Left lung (tissue), 4 donors: ENCODE measurements at regions not wholly inside any gene's neighbourhood (a gene's known extent, or its start where the extent isn't known, plus 50 kb on each side); places are given as distances from the start of the nearest gene placed in this dataset.
"Not testable (repeated sequence)": the region's sequence is repeated elsewhere in the genome, so short reads cannot be mapped to it uniquely, and the experiment has no call there.

Experiments
- ATAC-seq: fragments of 200-7000 bp; cut with Tn5 transposase; one replicate; pipeline ENCODE4 v1.9.1; 2020; ENCODE audit warnings: moderate library complexity
- DNase-seq, 4 donors: peaks; one replicate each; pipeline ENCODE4 v3.0.0-alpha.2; 2013 to 2020
- H3K27ac ChIP-seq, 2 donors: fragments of 200-600 bp; sonication (generic) in 1 of 2; one replicate each; pipeline versions ENCODE4 v1.5.0 to v1.8.0; 2020 to 2021
- H3K27me3 ChIP-seq, 2 donors: fragments of 200-600 bp; sonication (generic) in 1 of 2; one replicate each; pipeline versions ENCODE4 v1.5.0 to v1.8.0; 2020 to 2021
- H3K36me3 ChIP-seq, 2 donors: fragments of 200-600 bp; sonication (generic) in 1 of 2; one replicate each; pipeline versions ENCODE4 v1.5.0 to v1.8.0; 2020 to 2021
- H3K4me1 ChIP-seq, 2 donors: fragments of 200-600 bp; one replicate each; pipeline ENCODE4 v1.8.0; 2021
- H3K4me3 ChIP-seq, 2 donors: fragments of 200-600 bp; sonication (generic) in 1 of 2; one replicate each; pipeline versions ENCODE4 v1.5.0 to v1.8.0; 2020 to 2021; ENCODE audit warnings: mild to moderate bottlenecking in 1 of 2
- H3K9me3 ChIP-seq, 2 donors: fragments of 200-600 bp; sonication (generic) in 1 of 2; one replicate each; pipeline versions ENCODE4 v1.5.0 to v1.8.0; 2020 to 2021
- intact Hi-C, 2 donors: fragments of 100-400 bp; cut with DNase I; formaldehyde crosslinking; loops; one replicate each; pipeline versions ENCODE4 v1.11.2 to v1.14.2; 2022
- TF ChIP-seq, protein P1 (sequence below), 2 donors: fragments of 200-600 bp; sonication (generic) in 1 of 2; IDR thresholded peaks; one replicate each; pipeline versions ENCODE4 v1.5.0 to v1.8.0; 2021; ENCODE audit warnings: antibody characterized with exemption in 2 of 2
- donor health status: DM: no; HTN: yes; CAD: no.
- donor health status: DM: no; HTN: no; CAD: no.

DNA sequence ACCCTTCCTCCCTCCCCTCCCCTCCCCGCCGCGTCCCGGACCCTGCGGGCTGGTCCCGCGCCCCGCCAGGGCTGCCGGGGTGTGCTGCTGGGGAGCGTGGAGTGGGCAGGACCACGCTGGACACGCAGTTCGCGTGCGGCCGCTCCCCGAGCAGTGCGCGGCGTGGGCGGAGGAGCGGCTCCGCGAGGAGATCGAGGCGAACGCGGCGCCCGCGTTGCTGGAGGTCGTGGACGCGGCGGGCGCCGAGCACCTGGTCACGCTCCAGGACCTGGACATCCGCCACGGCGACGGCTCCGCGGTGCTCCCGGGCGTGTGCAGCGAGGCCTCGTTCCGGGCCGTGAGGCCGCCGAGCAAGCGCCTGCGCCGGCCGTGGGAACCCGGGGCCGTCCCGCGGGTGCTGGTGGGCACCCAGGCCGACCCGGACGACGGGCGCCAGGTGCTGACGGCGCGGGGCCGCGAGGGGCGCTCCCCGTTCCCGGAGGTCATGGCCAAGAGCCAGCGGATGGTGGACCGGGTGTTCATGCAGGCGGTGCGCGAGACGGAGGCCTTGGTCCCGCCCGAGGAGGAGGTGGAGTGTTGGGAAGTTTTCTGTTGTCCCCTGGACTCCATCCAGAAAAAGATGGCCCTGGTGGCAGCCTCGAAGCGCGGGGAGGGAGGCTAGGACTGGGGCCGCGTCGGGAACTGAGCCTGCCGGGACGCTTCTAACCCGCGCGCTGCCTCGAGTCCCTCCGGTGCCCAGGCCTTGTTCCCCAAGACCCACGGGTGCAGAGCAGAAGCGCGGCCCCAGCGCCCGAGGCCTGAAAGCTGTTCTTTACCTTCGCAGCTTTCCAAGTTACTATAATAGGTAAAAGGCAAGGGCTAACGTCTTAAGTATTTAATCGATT is 54.7 kb upstream of the EIF5 start:
- no peaks in the 10 kb centered on the region for H3K36me3 ChIP-seq
- H3K4me3 ChIP-seq: peak overlapping the region; percentile 11 to 14
- no peaks in the 10 kb centered on the region for H3K9me3 ChIP-seq
- intact Hi-C loops: no loop called here
- H3K4me1 ChIP-seq: peaks cover 0 to 17% of the 10 kb centered on the region in 2 donors
- DNase-seq: peak in 1 of 4 donors; percentile 20
- peaks cover 56 to 91% of the 10 kb centered on the region in 2 donors for H3K27me3 ChIP-seq
- ATAC-seq: peak; percentile 45
- TF ChIP-seq, protein P1, sequence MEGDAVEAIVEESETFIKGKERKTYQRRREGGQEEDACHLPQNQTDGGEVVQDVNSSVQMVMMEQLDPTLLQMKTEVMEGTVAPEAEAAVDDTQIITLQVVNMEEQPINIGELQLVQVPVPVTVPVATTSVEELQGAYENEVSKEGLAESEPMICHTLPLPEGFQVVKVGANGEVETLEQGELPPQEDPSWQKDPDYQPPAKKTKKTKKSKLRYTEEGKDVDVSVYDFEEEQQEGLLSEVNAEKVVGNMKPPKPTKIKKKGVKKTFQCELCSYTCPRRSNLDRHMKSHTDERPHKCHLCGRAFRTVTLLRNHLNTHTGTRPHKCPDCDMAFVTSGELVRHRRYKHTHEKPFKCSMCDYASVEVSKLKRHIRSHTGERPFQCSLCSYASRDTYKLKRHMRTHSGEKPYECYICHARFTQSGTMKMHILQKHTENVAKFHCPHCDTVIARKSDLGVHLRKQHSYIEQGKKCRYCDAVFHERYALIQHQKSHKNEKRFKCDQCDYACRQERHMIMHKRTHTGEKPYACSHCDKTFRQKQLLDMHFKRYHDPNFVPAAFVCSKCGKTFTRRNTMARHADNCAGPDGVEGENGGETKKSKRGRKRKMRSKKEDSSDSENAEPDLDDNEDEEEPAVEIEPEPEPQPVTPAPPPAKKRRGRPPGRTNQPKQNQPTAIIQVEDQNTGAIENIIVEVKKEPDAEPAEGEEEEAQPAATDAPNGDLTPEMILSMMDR (IDR thresholded peaks at IDR 0.05): no peak
- H3K27ac ChIP-seq: no peak overlapping the region

DNA sequence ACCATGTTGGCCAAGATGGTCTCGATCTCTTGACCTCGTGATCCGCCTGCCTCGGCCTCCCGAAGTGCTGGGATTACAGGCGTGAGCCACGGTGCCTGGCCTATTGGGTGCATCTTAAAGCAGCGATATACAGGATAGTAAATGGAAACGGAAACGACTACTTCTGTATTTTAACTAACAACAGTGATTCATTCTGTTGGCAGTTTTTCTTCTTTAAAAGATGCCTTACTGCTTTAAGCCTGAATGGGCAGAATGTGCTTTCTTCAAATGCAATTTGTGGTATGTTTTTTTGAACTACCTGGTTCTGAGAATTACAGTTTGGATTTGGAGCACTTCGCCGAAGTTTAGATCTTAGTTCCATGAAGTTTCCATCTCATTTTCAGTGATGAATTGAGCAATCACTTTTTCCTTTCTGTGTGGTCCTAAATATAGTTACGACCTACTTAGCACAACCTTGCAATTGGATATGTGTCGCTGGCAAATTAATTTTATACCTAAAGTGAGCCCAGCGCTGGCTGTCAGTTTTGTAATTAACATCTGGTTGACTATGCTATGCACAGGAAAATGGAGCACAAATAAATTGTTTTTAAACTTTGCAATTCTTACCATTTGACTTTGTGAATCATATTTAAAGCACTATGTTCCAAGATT is 53.6 kb upstream of the EIF5 start:
- no peak overlapping the region for H3K4me3 ChIP-seq
- ATAC-seq: no peak
- no peak for DNase-seq
- peaks cover 47 to 84% of the 10 kb centered on the region in 2 donors for H3K27me3 ChIP-seq
- peaks cover 0 to 17% of the 10 kb centered on the region in 2 donors for H3K4me1 ChIP-seq
- TF ChIP-seq, protein P1 (IDR thresholded peaks at IDR 0.05): no peak
- intact Hi-C loops: no loop called here
- H3K27ac ChIP-seq: no peak overlapping the region
- no peaks in the 10 kb centered on the region for H3K36me3 ChIP-seq
- no peaks in the 10 kb centered on the region for H3K9me3 ChIP-seq

DNA sequence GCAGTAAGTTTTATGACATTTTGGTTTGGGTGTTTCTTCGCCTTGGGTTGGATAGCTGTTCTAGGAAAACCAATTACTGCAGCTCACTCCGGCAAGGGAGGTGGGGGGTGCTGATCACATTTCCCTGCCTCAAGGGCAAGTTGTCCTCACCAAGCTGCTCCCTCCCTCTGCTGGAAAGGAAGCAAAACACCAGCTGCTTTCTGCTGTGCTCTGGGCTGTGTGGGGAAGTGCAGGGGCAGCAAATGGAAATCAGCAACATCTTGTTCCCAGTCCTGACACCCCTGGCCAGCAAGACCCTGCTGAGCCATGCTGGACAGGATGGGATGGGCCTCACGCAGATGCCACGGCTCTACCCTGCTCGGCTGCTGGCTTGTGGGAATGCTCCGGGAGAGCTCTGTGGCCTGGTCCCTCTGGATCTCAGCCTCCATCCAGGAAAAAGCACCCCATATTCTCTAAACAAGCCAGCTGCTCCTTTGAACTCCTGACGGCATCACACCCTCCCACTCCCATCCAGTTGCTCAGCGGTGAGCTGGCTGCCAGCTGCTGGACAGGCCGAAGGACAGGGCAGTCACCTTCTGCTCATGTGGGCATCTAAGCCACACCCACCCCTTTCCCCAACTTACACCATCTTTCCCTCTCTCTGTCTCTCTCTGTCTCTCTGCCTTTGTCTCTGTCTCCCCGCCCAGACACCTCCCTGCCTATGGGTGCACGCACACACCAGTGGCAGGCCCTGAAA is 52.4 kb upstream of the EIF5 start:
- no peaks in the 10 kb centered on the region for H3K9me3 ChIP-seq
- H3K4me3 ChIP-seq: no peak overlapping the region
- TF ChIP-seq, protein P1 (IDR thresholded peaks at IDR 0.05): peak in 1 of 2 donors; percentile 16
- peaks cover 36 to 84% of the 10 kb centered on the region in 2 donors for H3K27me3 ChIP-seq
- intact Hi-C loops: no loop called here
- H3K4me1 ChIP-seq: peaks cover 0 to 17% of the 10 kb centered on the region in 2 donors
- no peak overlapping the region for H3K27ac ChIP-seq
- ATAC-seq: peak; percentile 72
- H3K36me3 ChIP-seq: no peaks in the 10 kb centered on the region
- peak in 2 of 4 donors; percentile 45 to 72 for DNase-seq

DNA sequence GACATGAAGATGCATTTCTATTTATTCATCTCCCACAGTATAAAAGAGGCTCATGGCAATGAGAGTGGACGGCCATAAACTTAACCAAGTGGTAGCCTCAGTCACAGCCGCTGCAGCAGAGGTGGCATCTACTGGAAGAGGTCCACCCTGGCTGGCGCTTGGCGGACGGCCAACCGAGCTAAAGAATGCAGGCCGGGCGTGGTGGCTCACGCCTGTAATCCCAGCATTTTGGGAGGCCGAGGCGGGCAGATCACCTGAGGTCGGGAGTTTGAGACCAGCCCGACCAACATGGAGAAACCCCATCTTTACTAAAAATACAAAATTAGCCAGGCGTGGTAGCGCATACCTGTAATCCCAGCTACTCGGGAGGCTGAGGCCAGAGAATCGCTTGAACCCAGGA is 51.7 kb upstream of the EIF5 start:
- DNase-seq, H3K9me3 ChIP-seq, intact Hi-C loops, H3K36me3 ChIP-seq, H3K27ac ChIP-seq, ATAC-seq, H3K4me3 ChIP-seq: not testable (repeated sequence)
- peaks cover 35 to 84% of the 10 kb centered on the region in 2 donors for H3K27me3 ChIP-seq
- H3K4me1 ChIP-seq: peaks cover 0 to 17% of the 10 kb centered on the region in 2 donors

DNA sequence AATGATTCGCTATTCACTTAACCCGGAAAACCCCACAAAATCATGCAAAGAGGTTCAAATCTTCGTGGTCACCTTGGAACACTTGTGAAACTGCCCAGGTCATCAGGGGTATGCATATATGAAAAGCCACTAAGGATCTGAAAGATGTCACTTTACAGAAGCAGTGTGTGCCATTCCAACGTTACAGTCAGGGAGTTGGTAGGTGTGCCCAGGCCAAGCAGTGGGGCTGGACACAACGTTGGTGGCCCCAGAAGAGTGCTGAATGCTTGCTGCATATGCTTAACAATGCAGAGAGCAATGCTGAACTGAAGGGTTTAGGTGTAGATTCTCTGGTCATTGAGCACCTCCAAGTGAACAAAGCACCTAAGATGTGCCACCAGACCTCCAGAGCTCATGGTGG is 51.1 kb upstream of the EIF5 start:
- no peak overlapping the region for H3K27ac ChIP-seq
- TF ChIP-seq, protein P1 (IDR thresholded peaks at IDR 0.05): no peak
- H3K27me3 ChIP-seq: peaks cover 29 to 82% of the 10 kb centered on the region in 2 donors
- no peak overlapping the region for H3K4me3 ChIP-seq
- peaks cover 0 to 17% of the 10 kb centered on the region in 2 donors for H3K4me1 ChIP-seq
- no peaks in the 10 kb centered on the region for H3K9me3 ChIP-seq
- no peaks in the 10 kb centered on the region for H3K36me3 ChIP-seq
- intact Hi-C loops: no loop called here
- DNase-seq: no peak
- ATAC-seq: no peak
